ENCODE measurements at regions not wholly inside any gene's neighbourhood (a gene's known extent, or its start where the extent isn't known, plus 50 kb on each side); places are given as distances from the start of the nearest gene placed in this dataset.

GRCh38 chr9:73558471-73558870 is 406.8 kb downstream of the ANXA1 start:
- no peak for DNase-seq

- no peak for DNase-seq
Observed at GRCh38 chr9:73565026-73565425, 413.4 kb downstream of the ANXA1 start.

- DNase-seq = no peak
Observed at GRCh38 chr9:73565833-73566465, 414.3 kb downstream of the ANXA1 start.

- DNase-seq = no peak
Observed at GRCh38 chr9:73566627-73567026, 415.0 kb downstream of the ANXA1 start.

- DNase-seq = no peak
Observed at GRCh38 chr9:73573235-73573634, 421.6 kb downstream of the ANXA1 start.

GRCh38 chr9:73575101-73576060 is 423.7 kb downstream of the ANXA1 start:
- no peak for DNase-seq

- DNase-seq = no peak
Observed at GRCh38 chr9:73577848-73578247, 426.2 kb downstream of the ANXA1 start.

GRCh38 chr9:73579823-73580222 is 428.2 kb downstream of the ANXA1 start:
- DNase-seq = no peak

- no peak for DNase-seq
Observed at GRCh38 chr9:73583576-73583975, 431.9 kb downstream of the ANXA1 start.

GRCh38 chr9:73595036-73595545 is 443.4 kb downstream of the ANXA1 start:
- no peak for DNase-seq

GRCh38 chr9:73596321-73596720 is 444.7 kb downstream of the ANXA1 start:
- no peak for DNase-seq

- no peak for DNase-seq
Observed at GRCh38 chr9:73597039-73597438, 445.4 kb downstream of the ANXA1 start.

GRCh38 chr9:73597771-73598170 is 446.1 kb downstream of the ANXA1 start:
- no peak for DNase-seq

- no peak for DNase-seq
Observed at GRCh38 chr9:73609381-73609780, 457.7 kb downstream of the ANXA1 start.

- DNase-seq = no peak
Observed at GRCh38 chr9:73611032-73611431, 459.4 kb downstream of the ANXA1 start.

GRCh38 chr9:73613092-73613701 is 461.5 kb downstream of the ANXA1 start:
- DNase-seq = no peak

GRCh38 chr9:73615557-73615956 is 463.9 kb downstream of the ANXA1 start:
- no peak for DNase-seq

GRCh38 chr9:73617586-73617985 is 465.9 kb downstream of the ANXA1 start:
- DNase-seq = no peak

- DNase-seq = no peak
Observed at GRCh38 chr9:73640971-73641370, 489.3 kb downstream of the ANXA1 start.

- no peak for DNase-seq
Observed at GRCh38 chr9:73643379-73644013, 491.8 kb downstream of the ANXA1 start.

GRCh38 chr9:73647560-73647959 is 495.9 kb downstream of the ANXA1 start:
- DNase-seq = no peak

- DNase-seq = no peak
Observed at GRCh38 chr9:73649552-73649951, 497.9 kb downstream of the ANXA1 start.
